Liver (tissue), 7 donors: ENCODE measurements at regions not wholly inside any gene's neighbourhood (a gene's known extent, or its start where the extent isn't known, plus 50 kb on each side); places are given as distances from the start of the nearest gene placed in this dataset.

Experiments used
- DNase-seq: peaks from one replicate; pipeline ENCODE4 v3.0.0-alpha.2; 2017; ENCODE audit warnings: low spot score
- H3K27ac ChIP-seq, 2 donors: one replicate each; pipeline ENCODE4 v1.7.0; 2013; ENCODE audit warnings: inconsistent platforms in 2 of 2, low read length in 2 of 2, control low read depth in 1 of 2, low read depth in 1 of 2, mild to moderate bottlenecking in 1 of 2
- H3K27me3 ChIP-seq, 4 donors: one replicate each; pipeline versions ENCODE4 v1.6.1 to v1.7.0; 2013; ENCODE audit warnings: low read length in 3 of 4, inconsistent platforms in 1 of 4, mild to moderate bottlenecking in 1 of 4, moderate library complexity in 1 of 4; ENCODE audit not compliant: control insufficient read depth in 4 of 4, insufficient read depth in 4 of 4
- H3K36me3 ChIP-seq, 4 donors: one replicate each; pipeline versions ENCODE4 v1.6.1 to v1.7.0; 2013; ENCODE audit warnings: low read length in 3 of 4, mild to moderate bottlenecking in 3 of 4, low read depth in 1 of 4, moderate library complexity in 1 of 4; ENCODE audit not compliant: control insufficient read depth in 4 of 4, insufficient read depth in 3 of 4
- H3K4me1 ChIP-seq, 4 donors: one replicate each; pipeline versions ENCODE4 v1.6.1 to v1.7.0; 2013; ENCODE audit warnings: low read length in 3 of 4, mild to moderate bottlenecking in 3 of 4, moderate library complexity in 1 of 4; ENCODE audit not compliant: control insufficient read depth in 4 of 4, insufficient read depth in 4 of 4
- H3K4me3 ChIP-seq, 3 donors: one replicate each; pipeline versions ENCODE4 v1.6.1 to v1.7.0; 2013; ENCODE audit warnings: low read length in 3 of 3, control low read depth in 1 of 3, low read depth in 1 of 3, mild to moderate bottlenecking in 1 of 3
- H3K9ac ChIP-seq, 2 donors: one replicate each; pipeline ENCODE4 v1.7.0; 2013; ENCODE audit warnings: low read length in 2 of 2, mild to moderate bottlenecking in 2 of 2, moderate library complexity in 2 of 2, control low read depth in 1 of 2, low read depth in 1 of 2
- H3K9me3 ChIP-seq, 4 donors: one replicate each; pipeline versions ENCODE4 v1.6.1 to v1.7.0; 2013; ENCODE audit warnings: low read length in 3 of 4; ENCODE audit not compliant: control insufficient read depth in 4 of 4
- FOXA1 ChIP-seq: IDR thresholded peaks from 2 replicates; pipeline ENCODE4 v1.6.1; 2016; ENCODE audit warnings: antibody characterized with exemption
- FOXA2 ChIP-seq: IDR thresholded peaks from 2 replicates; pipeline ENCODE4 v1.6.1; 2016; ENCODE audit warnings: antibody characterized with exemption
- GABPA ChIP-seq, 2 donors: IDR thresholded peaks in 1 of 2; conservative IDR thresholded peaks in 1 of 2; 2 replicates each; pipeline ENCODE4 v1.6.1; 2016; ENCODE audit warnings: antibody characterized with exemption in 2 of 2, mild to moderate bottlenecking in 1 of 2, moderate library complexity in 1 of 2
- HNF4A ChIP-seq, 2 donors: conservative IDR thresholded peaks; 2 replicates each; pipeline ENCODE4 v1.6.1; 2016; ENCODE audit warnings: antibody characterized with exemption in 2 of 2, mild to moderate bottlenecking in 2 of 2
- JUND ChIP-seq, 2 donors: IDR thresholded peaks; 2 replicates each; pipeline ENCODE4 v1.6.1; 2016; ENCODE audit warnings: antibody characterized with exemption in 2 of 2
- NR2F2 ChIP-seq: IDR thresholded peaks from 2 replicates; pipeline ENCODE4 v1.6.1; 2016; ENCODE audit warnings: antibody characterized with exemption
- RAD21 ChIP-seq, 2 donors: IDR thresholded peaks; 2 replicates each; pipeline ENCODE4 v1.6.1; 2016; ENCODE audit warnings: antibody characterized with exemption in 2 of 2, mild to moderate bottlenecking in 2 of 2
- RXRA ChIP-seq, 2 donors: IDR thresholded peaks; 2 replicates each; pipeline ENCODE4 v1.6.1; 2017 to 2018; ENCODE audit warnings: antibody characterized with exemption in 2 of 2, mild to moderate bottlenecking in 1 of 2
- SP1 ChIP-seq: IDR thresholded peaks from 2 replicates; pipeline ENCODE4 v1.6.1; 2018; ENCODE audit warnings: antibody characterized with exemption, mild to moderate bottlenecking
- YY1 ChIP-seq: IDR thresholded peaks from 2 replicates; pipeline ENCODE4 v1.6.1; 2016; ENCODE audit warnings: antibody characterized with exemption, mild to moderate bottlenecking
- WGBS: extraction: QIAGEN DNeasy Blood & Tissue Kit; methylation state at CpG from one replicate; pipeline ENCODE4 v1.1.7; 2013; 5-methylcytosine and 5-hydroxymethylcytosine counted together
- TF ChIP-seq, protein P1 (sequence below): IDR thresholded peaks from 2 replicates; pipeline ENCODE4 v1.6.1; 2016; ENCODE audit warnings: antibody characterized with exemption, mild to moderate bottlenecking
- TF ChIP-seq, protein P2 (sequence below): IDR thresholded peaks from 2 replicates; pipeline ENCODE4 v1.6.1; 2016; ENCODE audit warnings: antibody characterized with exemption
- TF ChIP-seq, protein P3 (sequence below): IDR thresholded peaks from 2 replicates; pipeline ENCODE4 v1.6.1; 2016; ENCODE audit warnings: antibody characterized with exemption
- donor health status: healthy.
- donor health status: healthy.
- donor health status: healthy.
- donor health status: healthy.

DNA sequence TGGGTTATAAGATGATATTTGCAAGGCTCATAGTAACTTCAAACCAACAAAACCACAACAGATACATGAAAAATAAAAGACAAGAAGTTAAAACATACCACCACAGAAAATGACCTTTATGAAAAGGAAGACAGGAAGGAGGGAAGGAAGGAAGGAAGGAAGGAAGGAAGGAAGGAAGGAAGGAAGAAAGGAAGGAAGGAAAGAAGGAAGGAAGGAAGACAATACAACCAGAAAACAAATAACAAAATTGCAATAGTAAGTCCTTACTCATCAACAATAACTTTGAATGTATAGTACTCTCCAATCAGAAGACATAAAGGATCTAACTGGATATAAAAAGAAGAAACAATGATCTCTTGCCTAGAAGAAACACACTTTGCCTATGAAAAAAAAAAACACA, 287.4 kb upstream of the DCBLD2 start:
- Histone ChIP-seq H3K9ac (no peak overlapping the region), H3K27me3 (no peaks in the 10 kb centered on the region), H3K4me1 (no peaks in the 10 kb centered on the region), H3K36me3 (no peaks in the 10 kb centered on the region), H3K27ac (no peak overlapping the region), H3K9me3 (no peaks in the 10 kb centered on the region), H3K4me3 (no peak overlapping the region)
- no peak for TF ChIP-seq FOXA2
- TF ChIP-seq FOXA1, result no peak
- TF ChIP-seq YY1, result no peak
- TF ChIP-seq, protein P1, sequence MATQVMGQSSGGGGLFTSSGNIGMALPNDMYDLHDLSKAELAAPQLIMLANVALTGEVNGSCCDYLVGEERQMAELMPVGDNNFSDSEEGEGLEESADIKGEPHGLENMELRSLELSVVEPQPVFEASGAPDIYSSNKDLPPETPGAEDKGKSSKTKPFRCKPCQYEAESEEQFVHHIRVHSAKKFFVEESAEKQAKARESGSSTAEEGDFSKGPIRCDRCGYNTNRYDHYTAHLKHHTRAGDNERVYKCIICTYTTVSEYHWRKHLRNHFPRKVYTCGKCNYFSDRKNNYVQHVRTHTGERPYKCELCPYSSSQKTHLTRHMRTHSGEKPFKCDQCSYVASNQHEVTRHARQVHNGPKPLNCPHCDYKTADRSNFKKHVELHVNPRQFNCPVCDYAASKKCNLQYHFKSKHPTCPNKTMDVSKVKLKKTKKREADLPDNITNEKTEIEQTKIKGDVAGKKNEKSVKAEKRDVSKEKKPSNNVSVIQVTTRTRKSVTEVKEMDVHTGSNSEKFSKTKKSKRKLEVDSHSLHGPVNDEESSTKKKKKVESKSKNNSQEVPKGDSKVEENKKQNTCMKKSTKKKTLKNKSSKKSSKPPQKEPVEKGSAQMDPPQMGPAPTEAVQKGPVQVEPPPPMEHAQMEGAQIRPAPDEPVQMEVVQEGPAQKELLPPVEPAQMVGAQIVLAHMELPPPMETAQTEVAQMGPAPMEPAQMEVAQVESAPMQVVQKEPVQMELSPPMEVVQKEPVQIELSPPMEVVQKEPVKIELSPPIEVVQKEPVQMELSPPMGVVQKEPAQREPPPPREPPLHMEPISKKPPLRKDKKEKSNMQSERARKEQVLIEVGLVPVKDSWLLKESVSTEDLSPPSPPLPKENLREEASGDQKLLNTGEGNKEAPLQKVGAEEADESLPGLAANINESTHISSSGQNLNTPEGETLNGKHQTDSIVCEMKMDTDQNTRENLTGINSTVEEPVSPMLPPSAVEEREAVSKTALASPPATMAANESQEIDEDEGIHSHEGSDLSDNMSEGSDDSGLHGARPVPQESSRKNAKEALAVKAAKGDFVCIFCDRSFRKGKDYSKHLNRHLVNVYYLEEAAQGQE, result no peak
- no peak for TF ChIP-seq JUND (IDR thresholded peaks at IDR 0.05)
- TF ChIP-seq RXRA (IDR thresholded peaks at IDR 0.05), result no peak
- TF ChIP-seq, protein P2, sequence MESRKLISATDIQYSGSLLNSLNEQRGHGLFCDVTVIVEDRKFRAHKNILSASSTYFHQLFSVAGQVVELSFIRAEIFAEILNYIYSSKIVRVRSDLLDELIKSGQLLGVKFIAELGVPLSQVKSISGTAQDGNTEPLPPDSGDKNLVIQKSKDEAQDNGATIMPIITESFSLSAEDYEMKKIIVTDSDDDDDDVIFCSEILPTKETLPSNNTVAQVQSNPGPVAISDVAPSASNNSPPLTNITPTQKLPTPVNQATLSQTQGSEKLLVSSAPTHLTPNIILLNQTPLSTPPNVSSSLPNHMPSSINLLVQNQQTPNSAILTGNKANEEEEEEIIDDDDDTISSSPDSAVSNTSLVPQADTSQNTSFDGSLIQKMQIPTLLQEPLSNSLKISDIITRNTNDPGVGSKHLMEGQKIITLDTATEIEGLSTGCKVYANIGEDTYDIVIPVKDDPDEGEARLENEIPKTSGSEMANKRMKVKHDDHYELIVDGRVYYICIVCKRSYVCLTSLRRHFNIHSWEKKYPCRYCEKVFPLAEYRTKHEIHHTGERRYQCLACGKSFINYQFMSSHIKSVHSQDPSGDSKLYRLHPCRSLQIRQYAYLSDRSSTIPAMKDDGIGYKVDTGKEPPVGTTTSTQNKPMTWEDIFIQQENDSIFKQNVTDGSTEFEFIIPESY, result no peak
- TF ChIP-seq SP1, result no peak
- TF ChIP-seq, protein P3, sequence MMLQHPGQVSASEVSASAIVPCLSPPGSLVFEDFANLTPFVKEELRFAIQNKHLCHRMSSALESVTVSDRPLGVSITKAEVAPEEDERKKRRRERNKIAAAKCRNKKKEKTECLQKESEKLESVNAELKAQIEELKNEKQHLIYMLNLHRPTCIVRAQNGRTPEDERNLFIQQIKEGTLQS, result no peak
- DNase-seq, result no peak

DNA sequence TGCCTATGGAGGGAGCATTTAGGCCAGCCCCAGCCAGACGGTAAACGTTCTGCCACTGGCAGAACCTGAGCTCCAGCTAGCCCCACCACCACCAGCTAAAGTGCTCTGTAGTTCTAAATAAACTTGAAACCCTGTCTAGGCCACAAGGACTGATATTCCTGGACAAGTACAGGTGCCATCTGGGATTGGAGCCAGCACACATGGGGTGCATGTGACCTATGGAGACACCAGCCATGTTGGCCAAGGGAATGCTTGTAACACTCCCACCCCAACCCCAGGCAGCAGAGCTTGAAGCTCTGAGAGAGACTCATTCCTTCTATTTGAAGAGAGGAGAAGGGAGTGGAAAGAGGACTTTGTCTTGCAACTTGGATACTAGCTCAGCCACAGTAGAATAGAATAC, 284.5 kb upstream of the DCBLD2 start:
- Histone ChIP-seq H3K9ac (no peak overlapping the region), H3K27ac (no peak overlapping the region), H3K9me3 (no peaks in the 10 kb centered on the region), H3K4me3 (no peak overlapping the region), H3K36me3 (no peaks in the 10 kb centered on the region), H3K4me1 (no peaks in the 10 kb centered on the region), H3K27me3 (no peaks in the 10 kb centered on the region)
- no peak for DNase-seq
- 80% methylated on average over 2 of the region's 2 CpGs for WGBS
- no peak for TF ChIP-seq HNF4A (conservative IDR thresholded peaks at IDR 0.05)
- TF ChIP-seq FOXA1, result no peak
- TF ChIP-seq NR2F2, result no peak
- TF ChIP-seq, protein P3, result no peak

DNA sequence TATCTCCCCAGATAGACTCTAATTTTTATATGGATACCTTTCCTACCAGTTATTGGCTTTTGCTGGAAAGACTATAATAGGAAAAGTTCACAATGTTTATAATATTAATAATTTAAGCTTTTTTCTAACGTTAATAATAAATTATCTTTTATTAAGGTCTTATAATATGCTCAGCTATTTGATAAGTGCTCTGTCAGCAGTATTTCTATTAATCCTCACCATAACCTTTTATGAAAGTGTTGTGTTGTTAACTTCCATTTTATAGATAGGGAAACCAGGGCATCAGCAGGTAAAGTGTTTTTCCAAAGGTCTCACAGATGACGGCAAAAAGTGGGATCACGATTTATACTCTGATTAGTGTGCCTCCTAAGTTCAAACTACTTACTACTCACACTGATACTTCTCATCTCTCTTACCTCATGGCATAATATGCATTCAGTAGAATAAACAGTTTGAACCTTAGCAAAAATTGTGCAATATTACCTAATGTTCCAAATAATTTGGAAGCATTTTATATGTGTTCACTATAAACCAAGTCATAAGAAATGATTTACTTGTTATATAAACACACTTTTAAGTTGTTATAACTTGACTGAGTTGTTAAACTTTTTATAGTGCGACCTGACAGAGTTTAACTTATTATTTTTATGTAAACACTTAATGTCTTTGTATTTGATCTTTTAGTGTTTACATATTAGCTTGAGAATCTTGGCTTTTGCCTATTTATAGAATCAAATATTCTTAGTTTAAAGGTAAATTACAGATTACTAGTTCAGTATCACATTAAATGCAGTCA, 274.9 kb upstream of the DCBLD2 start:
- H3K9ac ChIP-seq, result no peak overlapping the region
- H3K4me3 ChIP-seq, result no peak overlapping the region
- H3K9me3 ChIP-seq, result no peaks in the 10 kb centered on the region
- no peak overlapping the region for H3K27ac ChIP-seq
- no peaks in the 10 kb centered on the region for H3K4me1 ChIP-seq
- H3K27me3 ChIP-seq, result no peaks in the 10 kb centered on the region
- DNase-seq, result no peak
- WGBS, result 54% methylated on average over 4 of the region's 4 CpGs
- H3K36me3 ChIP-seq, result no peaks in the 10 kb centered on the region
- no peak for TF ChIP-seq SP1
- no peak for TF ChIP-seq GABPA (IDR thresholded peaks at IDR 0.05 in 1 of 2, conservative IDR thresholded peaks at IDR 0.05 in 1 of 2)
- TF ChIP-seq RXRA (IDR thresholded peaks at IDR 0.05), result no peak
- TF ChIP-seq, protein P2, result no peak
- no peak for TF ChIP-seq JUND (IDR thresholded peaks at IDR 0.05)
- TF ChIP-seq, protein P1, result no peak
- TF ChIP-seq FOXA2, result no peak
- no peak for TF ChIP-seq RAD21 (IDR thresholded peaks at IDR 0.05)
- TF ChIP-seq NR2F2, result no peak
- TF ChIP-seq HNF4A (conservative IDR thresholded peaks at IDR 0.05), result no peak
- TF ChIP-seq YY1, result no peak
